DMS 273 (cell line): ENCODE measurements at regions not wholly inside any gene's neighbourhood (a gene's known extent, or its start where the extent isn't known, plus 50 kb on each side); places are given as distances from the start of the nearest gene placed in this dataset.

Experiments used
- DNase-seq: peaks from one replicate; lab custom pipeline; 2025; ENCODE audit not compliant: unreplicated experiment; lab: John Stamatoyannopoulos, UW

GRCh38 chr6:40340957-40341356 is 246.2 kb downstream of the LRFN2 start:
- no peak for DNase-seq

DNA sequence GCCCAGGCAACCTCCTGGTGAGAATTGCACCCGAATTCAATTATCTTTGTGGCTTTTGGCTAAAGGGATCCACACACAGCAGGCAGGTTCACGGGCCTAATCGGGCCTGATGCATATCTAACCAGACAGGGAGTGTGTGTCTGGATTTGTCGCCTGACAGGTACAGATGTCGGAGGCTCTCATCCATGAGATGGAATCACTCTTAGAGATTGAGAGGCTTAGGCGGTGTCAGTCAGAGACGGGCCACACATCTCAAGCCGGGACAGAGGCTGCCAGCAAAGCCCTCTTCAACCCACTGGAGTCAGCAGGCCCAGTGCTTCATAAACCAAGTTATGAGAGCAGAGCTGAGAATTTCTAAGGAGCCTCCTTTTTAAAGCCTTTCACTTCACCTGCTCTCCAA is 247.0 kb downstream of the LRFN2 start:
- no peak for DNase-seq

- DNase-seq = no peak
Measured at GRCh38 chr6:40338306-40338705, 248.9 kb downstream of the LRFN2 start.

DNA sequence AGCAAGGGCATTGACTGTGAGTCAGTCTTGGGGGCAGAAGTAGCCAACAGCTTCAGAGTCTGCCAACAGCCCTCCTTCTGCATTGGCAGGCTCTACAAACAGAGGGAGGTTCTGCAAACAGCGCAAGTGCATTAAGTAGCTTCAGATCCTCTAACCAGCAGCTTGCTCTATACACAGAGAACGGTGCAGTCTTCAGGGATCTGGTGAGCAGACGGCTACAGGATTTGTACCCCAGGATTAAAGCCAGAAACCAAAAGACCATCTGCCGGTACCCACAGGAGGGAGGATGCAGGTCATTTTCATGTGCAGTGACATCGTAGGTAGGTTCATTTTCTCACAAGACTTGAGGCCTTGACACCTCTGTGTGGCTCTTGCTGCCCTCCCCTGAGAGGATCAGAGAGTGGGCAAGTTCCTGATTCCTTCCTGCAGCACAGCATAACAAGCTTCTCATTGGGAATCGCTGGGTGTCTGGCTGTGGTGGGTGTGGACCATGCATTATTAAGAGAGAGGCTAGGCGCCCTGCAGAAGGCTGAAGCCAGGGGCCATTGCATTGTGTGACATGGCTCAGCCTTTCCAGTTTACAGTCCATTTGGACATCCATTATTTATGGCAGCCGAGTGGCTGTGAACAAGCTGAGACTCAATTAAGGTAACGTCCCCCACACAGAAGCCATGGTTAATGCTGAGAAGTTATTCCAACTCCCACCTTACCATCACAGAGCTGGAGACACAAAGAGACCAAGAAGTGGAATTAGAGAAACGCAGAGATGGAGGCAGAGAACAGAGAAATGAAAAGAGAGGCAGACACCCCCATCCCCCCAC is 250.0 kb downstream of the LRFN2 start:
- DNase-seq = peak; percentile 44

DNA sequence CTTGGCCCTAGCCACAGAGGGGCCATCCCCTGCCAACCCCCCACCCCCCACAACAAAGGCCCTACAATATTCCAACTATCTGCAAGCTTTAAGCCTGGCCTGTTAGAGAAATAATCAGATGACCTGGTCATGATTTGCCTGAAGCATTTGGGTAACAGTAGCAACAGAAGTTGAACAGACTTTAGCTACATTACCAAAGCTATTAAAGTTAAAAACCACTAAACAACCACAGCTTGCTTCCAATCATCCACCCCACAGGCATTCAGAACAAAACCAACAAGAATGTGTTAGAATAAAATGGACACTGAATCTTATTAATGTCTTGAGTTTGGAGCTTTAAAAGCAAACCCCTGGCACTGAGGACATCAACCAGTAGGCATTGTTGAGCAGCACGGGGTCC is 250.9 kb downstream of the LRFN2 start:
- DNase-seq = no peak

DNA sequence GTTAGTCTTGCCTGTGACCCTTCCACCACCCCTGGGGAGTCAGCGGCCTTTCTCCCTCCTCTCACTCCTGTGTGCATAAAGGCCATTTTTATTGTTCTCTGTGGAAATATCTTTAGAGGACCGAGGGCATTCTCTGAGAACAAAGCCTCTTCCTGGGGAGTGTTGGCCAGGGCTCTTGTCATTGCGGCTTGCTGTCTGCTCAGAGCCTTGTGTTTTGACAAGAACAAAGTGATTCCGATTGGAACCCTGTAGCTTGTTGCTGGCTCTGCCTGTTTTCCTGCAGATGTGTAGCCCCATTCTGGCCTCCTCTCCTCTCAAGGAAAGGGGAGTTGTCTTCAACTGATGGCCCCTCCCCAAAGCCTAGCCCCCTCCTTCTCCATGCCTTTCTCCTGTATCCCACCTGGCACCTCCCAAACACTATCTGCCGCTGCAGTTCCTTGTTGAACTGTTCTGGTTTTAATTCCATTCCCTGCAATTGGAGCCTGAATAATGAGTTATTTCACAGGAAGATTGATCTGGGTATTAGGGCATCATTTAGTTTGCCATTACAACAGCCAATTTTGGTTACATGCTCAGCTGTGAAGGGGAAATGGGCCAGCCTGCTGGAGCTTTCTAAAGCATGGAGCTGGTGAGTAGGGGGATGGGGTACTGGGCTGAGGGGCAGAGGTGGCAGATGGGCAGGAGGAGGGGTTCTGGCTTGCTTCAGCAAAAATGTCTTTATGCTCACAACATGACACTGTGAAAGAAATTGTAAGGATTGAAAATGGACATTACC is 252.5 kb downstream of the LRFN2 start:
- DNase-seq = peak; percentile 26

DNA sequence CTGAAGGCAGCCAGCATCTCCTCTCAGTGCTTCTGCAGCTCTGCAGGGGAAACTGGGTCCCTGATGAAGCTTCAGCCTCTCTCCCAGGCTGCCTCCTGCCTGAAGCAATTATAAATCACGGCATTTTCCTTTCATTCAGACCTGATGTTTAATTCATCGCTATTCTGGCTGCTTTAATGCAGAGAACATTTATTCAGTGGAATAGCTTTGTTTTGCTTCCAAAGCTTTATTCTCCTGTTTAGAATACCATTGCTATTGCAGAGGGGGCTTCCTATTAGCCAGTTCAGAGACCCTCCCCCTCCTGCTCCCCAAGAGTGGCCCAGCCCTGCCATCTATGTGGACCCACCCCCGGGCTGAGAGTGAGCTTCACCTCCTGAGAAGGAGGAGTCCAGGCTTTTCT is 255.6 kb downstream of the LRFN2 start:
- DNase-seq = no peak

- DNase-seq = no peak
Measured at GRCh38 chr6:40330301-40330721, 256.9 kb downstream of the LRFN2 start.

- DNase-seq = no peak
Measured at GRCh38 chr6:40328986-40329545, 258.1 kb downstream of the LRFN2 start.

DNA sequence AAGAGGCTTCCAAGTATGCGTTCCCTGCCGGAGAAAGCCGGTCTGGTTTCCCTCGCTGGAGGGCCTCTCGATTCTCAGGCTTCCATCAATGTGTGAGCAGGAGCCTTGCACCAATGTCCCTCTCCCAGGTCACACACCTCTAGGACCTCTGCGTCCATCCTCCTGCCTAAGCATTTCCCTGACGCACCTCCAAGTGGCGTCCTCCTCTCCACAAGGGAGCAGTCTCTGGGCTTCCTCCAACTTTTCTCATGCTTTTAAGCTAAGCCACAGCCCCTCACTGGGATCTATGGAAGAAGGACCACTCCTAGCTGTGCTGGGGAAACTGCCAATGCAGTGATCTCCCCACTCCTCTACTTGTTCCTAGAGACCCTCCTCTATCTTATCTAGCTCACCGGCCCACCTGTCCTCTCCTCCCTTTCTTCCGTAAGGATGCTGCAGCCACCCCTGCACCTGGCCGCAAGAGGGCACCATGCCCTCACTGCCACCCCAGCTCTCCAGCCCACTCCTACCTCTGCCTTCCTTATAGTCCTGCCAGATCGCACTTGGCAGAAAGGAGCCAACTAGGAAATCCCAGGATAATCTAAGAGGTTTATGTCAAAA is 258.7 kb downstream of the LRFN2 start:
- DNase-seq = peak; percentile 56

GRCh38 chr6:40326714-40327421 is 260.3 kb downstream of the LRFN2 start:
- DNase-seq = no peak

GRCh38 chr6:40325791-40326190 is 261.4 kb downstream of the LRFN2 start:
- no peak for DNase-seq

DNA sequence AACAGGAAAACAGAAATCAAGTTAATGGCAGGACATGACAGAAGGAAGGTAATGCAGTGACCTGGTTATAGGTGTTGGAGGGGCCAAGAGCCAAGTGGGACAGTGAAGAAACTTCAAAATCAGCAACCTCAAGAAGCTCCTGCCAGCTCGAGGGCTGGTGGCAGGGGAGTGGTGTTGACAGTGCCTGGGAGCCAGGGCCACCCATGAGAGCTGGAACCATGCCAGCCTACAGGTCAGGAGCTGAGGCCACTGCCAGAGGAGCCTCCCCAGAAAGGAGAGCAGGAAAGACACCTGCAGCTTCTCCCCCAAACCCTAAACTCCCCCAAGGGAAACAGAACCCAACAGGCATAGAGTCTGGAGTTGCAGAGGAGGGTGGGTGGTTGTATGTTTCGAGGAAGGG is 262.1 kb downstream of the LRFN2 start:
- no peak for DNase-seq

DNA sequence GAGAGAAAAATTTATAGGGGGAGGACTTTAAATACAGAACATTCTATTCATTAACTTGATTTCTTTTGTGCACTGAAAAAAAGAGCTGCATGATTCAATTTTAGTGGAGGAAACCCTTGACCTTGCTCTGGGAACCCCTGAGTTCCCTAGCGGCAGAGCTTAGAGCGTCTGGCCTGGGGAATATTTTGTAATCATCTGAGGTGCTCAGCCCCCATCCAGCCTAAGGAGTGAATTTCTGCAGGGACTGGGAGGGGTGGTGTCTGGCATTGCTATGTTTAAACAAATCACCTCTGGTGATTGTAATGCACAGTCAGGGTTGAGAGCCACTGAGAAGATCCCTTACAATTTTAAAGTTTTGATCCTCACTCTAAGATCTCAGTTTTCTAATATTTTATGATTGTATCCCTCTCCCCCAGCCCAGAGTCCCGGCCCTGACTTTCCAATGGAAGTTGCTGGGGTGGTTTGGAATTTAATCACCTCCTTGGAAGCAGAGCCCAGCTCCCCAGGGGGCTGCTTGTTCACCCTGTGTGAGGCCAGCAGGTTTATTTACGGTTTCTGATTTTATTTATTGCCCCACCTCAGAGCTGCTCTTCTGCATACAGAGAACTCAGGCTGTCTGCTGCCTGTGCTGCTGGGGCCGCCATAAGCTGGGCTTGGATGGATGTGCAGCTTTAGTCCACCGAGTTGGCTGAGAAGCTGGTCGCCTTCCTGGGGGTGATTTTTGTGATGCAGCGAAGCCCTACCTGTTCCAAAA is 263.1 kb downstream of the LRFN2 start:
- DNase-seq = no peak

DNA sequence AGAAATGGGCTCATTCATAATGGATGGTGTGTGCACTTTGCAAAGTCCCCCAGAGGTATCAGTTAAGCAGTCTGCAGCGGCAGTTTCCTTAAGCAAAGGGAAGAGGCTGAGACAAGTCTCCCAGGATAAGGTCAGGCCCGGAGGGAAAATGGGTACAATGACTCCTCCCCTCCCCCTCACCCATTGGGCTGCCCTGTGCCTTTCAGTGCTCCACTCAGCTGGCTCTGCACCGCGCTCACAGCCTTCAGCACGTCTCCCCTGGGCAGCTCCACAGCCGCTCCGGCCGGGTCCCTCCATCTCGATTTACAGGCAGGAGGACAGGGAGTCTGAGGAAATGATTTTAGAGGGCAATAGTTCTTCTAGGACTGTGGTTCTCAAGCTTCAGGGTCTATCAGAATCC is 264.8 kb downstream of the LRFN2 start:
- DNase-seq = no peak

GRCh38 chr6:40321616-40322015 is 265.5 kb downstream of the LRFN2 start:
- no peak for DNase-seq

DNA sequence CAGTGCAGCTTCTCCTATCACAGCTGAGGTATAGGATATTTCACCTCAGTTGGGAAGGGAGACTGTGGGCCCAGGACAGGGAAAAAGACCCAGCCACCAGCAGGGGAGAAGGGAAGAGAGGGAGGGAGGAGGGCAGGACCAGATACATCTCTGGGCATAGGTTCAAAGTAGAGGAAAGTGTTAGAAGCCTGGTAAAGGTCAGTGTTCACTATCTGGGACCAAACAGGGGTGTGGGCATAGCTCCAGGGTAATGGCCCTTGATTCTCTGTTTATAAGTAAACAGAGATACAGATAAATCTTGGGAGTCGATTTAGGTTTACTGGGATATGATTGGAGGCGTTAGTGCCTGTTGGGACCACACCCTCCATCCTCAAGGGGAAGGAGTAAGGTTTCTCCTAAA is 266.2 kb downstream of the LRFN2 start:
- no peak for DNase-seq

- no peak for DNase-seq
Measured at GRCh38 chr6:40320441-40320840, 266.7 kb downstream of the LRFN2 start.

DNA sequence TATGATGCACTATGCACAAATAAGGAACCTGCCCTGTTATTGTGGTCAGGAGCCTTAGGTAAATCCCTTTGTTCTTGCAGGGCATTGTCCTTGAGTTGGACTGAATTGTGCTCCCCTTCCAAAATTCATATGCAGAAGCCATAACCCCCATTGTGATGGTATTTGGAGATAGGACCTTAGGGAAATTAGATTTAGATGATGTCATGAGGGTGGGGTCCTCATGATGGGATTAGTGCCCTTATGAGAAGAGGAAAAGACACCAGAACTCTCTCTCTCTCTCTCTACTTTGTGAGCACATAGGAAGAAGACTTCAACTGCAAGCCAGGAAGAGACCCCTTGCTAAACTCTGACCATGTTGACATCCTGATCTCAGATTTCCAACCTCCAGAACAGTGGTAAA is 268.0 kb downstream of the LRFN2 start:
- DNase-seq = no peak

DNA sequence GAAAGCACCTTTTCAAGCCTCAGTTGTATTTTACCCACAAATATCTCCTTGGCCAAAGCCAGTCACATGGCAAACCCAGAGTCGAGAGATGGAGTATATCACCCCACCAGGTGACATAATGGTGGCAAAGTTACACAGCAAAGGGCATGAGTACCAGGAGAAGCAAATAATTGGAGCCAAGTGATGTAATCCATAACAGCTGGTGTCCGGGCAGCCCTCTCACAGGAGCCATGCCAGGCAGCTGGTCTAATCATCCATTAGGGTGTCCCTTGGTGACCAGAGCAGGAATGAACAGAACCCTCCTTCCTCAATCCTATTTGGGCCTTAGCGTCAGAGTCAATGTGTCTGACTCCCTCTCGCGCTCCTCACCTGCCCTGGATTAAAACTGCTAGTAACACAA is 272.1 kb downstream of the LRFN2 start:
- peak; percentile 23 for DNase-seq
